HUES48 (cell line): ENCODE measurements at regions not wholly inside any gene's neighbourhood (a gene's known extent, or its start where the extent isn't known, plus 50 kb on each side); places are given as distances from the start of the nearest gene placed in this dataset.
"Not testable (repeated sequence)": the region's sequence is repeated elsewhere in the genome, so short reads cannot be mapped to it uniquely, and the experiment has no call there.

Source experiments
- H3K27ac ChIP-seq: one replicate; pipeline ENCODE4 v1.7.0; 2013; ENCODE audit warnings: low read depth, low read length, inconsistent platforms
- H3K27me3 ChIP-seq: 2 replicates; pipeline ENCODE4 v1.6.1; 2013; ENCODE audit warnings: mild to moderate bottlenecking, low read length; ENCODE audit not compliant: control insufficient read depth, insufficient read depth
- H3K36me3 ChIP-seq: 2 replicates; pipeline ENCODE4 v1.6.1; 2013; ENCODE audit warnings: low read length; ENCODE audit not compliant: control insufficient read depth, insufficient read depth
- H3K4me1 ChIP-seq: 2 replicates; pipeline ENCODE4 v1.6.1; 2013; ENCODE audit warnings: mild to moderate bottlenecking, low read length; ENCODE audit not compliant: control insufficient read depth, insufficient read depth
- H3K4me3 ChIP-seq: 2 replicates; pipeline ENCODE4 v1.5.1; 2013; ENCODE audit warnings: mild to moderate bottlenecking, low read depth, low read length
- H3K9ac ChIP-seq: 2 replicates; pipeline ENCODE4 v1.6.1; 2013; ENCODE audit warnings: mild to moderate bottlenecking, low read depth, low read length, moderate library complexity
- H3K9me3 ChIP-seq: 2 replicates; pipeline ENCODE4 v1.6.1; 2013; ENCODE audit warnings: low read length; ENCODE audit not compliant: control insufficient read depth, insufficient read depth

- no peaks in the 10 kb centered on the region for H3K36me3 ChIP-seq
- peaks cover 87% of the 10 kb centered on the region for H3K9me3 ChIP-seq
- H3K27me3 ChIP-seq = no peaks in the 10 kb centered on the region
- H3K4me1 ChIP-seq = no peaks in the 10 kb centered on the region
- H3K4me3 ChIP-seq = no peak overlapping the region
- no peak overlapping the region for H3K27ac ChIP-seq
- H3K9ac ChIP-seq = no peak overlapping the region
These were observed 1368.7 kb downstream of the UQCRFS1 start for GRCh38 chr19:27844261-27844660.

- H3K4me3 ChIP-seq = no peak overlapping the region
- H3K27me3 ChIP-seq = no peaks in the 10 kb centered on the region
- no peak overlapping the region for H3K27ac ChIP-seq
- no peak overlapping the region for H3K9ac ChIP-seq
- no peaks in the 10 kb centered on the region for H3K4me1 ChIP-seq
- peaks cover 87% of the 10 kb centered on the region for H3K9me3 ChIP-seq
- H3K36me3 ChIP-seq = no peaks in the 10 kb centered on the region
These were observed 1369.1 kb downstream of the UQCRFS1 start for GRCh38 chr19:27843861-27844260.

GRCh38 chr19:27833031-27833430 lies 1379.9 kb downstream of the UQCRFS1 start:
- Histone ChIP-seq H3K9me3 (peaks cover 78% of the 10 kb centered on the region), H3K4me1 (no peaks in the 10 kb centered on the region)

GRCh38 chr19:27828829-27829228 lies 1384.1 kb downstream of the UQCRFS1 start:
- no peaks in the 10 kb centered on the region for H3K27me3 ChIP-seq
- no peaks in the 10 kb centered on the region for H3K36me3 ChIP-seq
- H3K4me1 ChIP-seq = no peaks in the 10 kb centered on the region
- H3K9ac ChIP-seq = no peak overlapping the region
- H3K4me3 ChIP-seq = no peak overlapping the region
- H3K9me3 ChIP-seq = peaks cover 74% of the 10 kb centered on the region
- H3K27ac ChIP-seq = no peak overlapping the region

More at GRCh38 chr19:27833031-27833430, 1379.9 kb downstream of the UQCRFS1 start:
- Histone ChIP-seq H3K9ac (no peak overlapping the region), H3K36me3 (no peaks in the 10 kb centered on the region), H3K27me3 (no peaks in the 10 kb centered on the region), H3K4me3 (no peak overlapping the region), H3K27ac (no peak overlapping the region)

- H3K27ac ChIP-seq = no peak overlapping the region
- H3K4me3 ChIP-seq = no peak overlapping the region
- peaks cover 56% of the 10 kb centered on the region for H3K9me3 ChIP-seq
- no peaks in the 10 kb centered on the region for H3K36me3 ChIP-seq
- H3K27me3 ChIP-seq = no peaks in the 10 kb centered on the region
- H3K9ac ChIP-seq = no peak overlapping the region
- no peaks in the 10 kb centered on the region for H3K4me1 ChIP-seq
These were observed 1388.8 kb downstream of the UQCRFS1 start for GRCh38 chr19:27824108-27824507.

GRCh38 chr19:27822336-27822735 lies 1390.6 kb downstream of the UQCRFS1 start:
- Histone ChIP-seq H3K4me3 (no peak overlapping the region), H3K27ac (no peak overlapping the region), H3K4me1 (no peaks in the 10 kb centered on the region), H3K27me3 (no peaks in the 10 kb centered on the region), H3K36me3 (no peaks in the 10 kb centered on the region), H3K9ac (no peak overlapping the region), H3K9me3 (peaks cover 67% of the 10 kb centered on the region)

- Histone ChIP-seq H3K9me3 (peaks cover 71% of the 10 kb centered on the region), H3K4me3 (no peak overlapping the region), H3K9ac (no peak overlapping the region), H3K27ac (no peak overlapping the region), H3K27me3 (no peaks in the 10 kb centered on the region), H3K4me1 (no peaks in the 10 kb centered on the region), H3K36me3 (no peaks in the 10 kb centered on the region)
These were observed 1391.4 kb downstream of the UQCRFS1 start for GRCh38 chr19:27821418-27822018.

- no peak overlapping the region for H3K9ac ChIP-seq
- no peak overlapping the region for H3K27ac ChIP-seq
- no peak overlapping the region for H3K4me3 ChIP-seq
- H3K9me3 ChIP-seq = peaks cover 62% of the 10 kb centered on the region
- no peaks in the 10 kb centered on the region for H3K27me3 ChIP-seq
- no peaks in the 10 kb centered on the region for H3K4me1 ChIP-seq
- no peaks in the 10 kb centered on the region for H3K36me3 ChIP-seq
These were observed 1397.0 kb downstream of the UQCRFS1 start for GRCh38 chr19:27815985-27816384.

- not testable (repeated sequence) for H3K4me3 ChIP-seq, H3K9ac ChIP-seq, H3K27me3 ChIP-seq, H3K4me1 ChIP-seq, H3K36me3 ChIP-seq, H3K27ac ChIP-seq
- peaks cover 65% of the 10 kb centered on the region for H3K9me3 ChIP-seq
These were observed 1398.1 kb downstream of the UQCRFS1 start for GRCh38 chr19:27814834-27815233.

GRCh38 chr19:27814274-27814673 lies 1398.7 kb downstream of the UQCRFS1 start:
- H3K9ac ChIP-seq, H3K4me1 ChIP-seq, H3K27me3 ChIP-seq, H3K27ac ChIP-seq, H3K4me3 ChIP-seq, H3K36me3 ChIP-seq: not testable (repeated sequence)
- H3K9me3 ChIP-seq = peaks cover 65% of the 10 kb centered on the region

- no peaks in the 10 kb centered on the region for H3K4me1 ChIP-seq
- H3K9ac ChIP-seq = no peak overlapping the region
- no peaks in the 10 kb centered on the region for H3K27me3 ChIP-seq
- H3K27ac ChIP-seq = no peak overlapping the region
- no peaks in the 10 kb centered on the region for H3K36me3 ChIP-seq
- H3K4me3 ChIP-seq = no peak overlapping the region
- H3K9me3 ChIP-seq = peaks cover 30% of the 10 kb centered on the region
These were observed 1406.4 kb downstream of the UQCRFS1 start for GRCh38 chr19:27806471-27807070.
